NB4 (cell line): ENCODE measurements at regions not wholly inside any gene's neighbourhood (a gene's known extent, or its start where the extent isn't known, plus 50 kb on each side); places are given as distances from the start of the nearest gene placed in this dataset.
A peak's percentile ranks its signal among the peaks of the same experiment; 100 is the strongest.

ENCODE experiments used
- DNase-seq: peaks from one replicate; pipeline ENCODE4 v3.0.0; 2010; ENCODE audit warnings: low read depth
- H3K4me3 ChIP-seq: one replicate; pipeline ENCODE4 v1.5.1; 2011; ENCODE audit warnings: mild to moderate bottlenecking, low read depth, low read length, moderate library complexity
- CTCF ChIP-seq: IDR thresholded peaks from one replicate; pipeline ENCODE4 v1.5.1; 2012; ENCODE audit warnings: low read depth, low read length
- MAX ChIP-seq: IDR thresholded peaks from 2 replicates; pipeline ENCODE4 v1.6.1; 2011; ENCODE audit warnings: low read depth, low read length
- MYC ChIP-seq: IDR thresholded peaks from 2 replicates; pipeline ENCODE4 v1.6.1; 2011; ENCODE audit warnings: low read depth, low read length
- POLR2A ChIP-seq: IDR thresholded peaks from 2 replicates; pipeline ENCODE4 v1.6.1; 2011; ENCODE audit warnings: mild to moderate bottlenecking; ENCODE audit not compliant: insufficient read length; ENCODE audit errors: extremely low read depth

- no peak for DNase-seq
- TF ChIP-seq CTCF, result no peak
- TF ChIP-seq MYC, result no peak
- no peak for TF ChIP-seq MAX
- TF ChIP-seq POLR2A, result no peak
- H3K4me3 ChIP-seq, result no peak overlapping the region
Measured at GRCh38 chr2:136510244-136510643, 255.1 kb upstream of the THSD7B start.

- no peak overlapping the region for H3K4me3 ChIP-seq
- DNase-seq, result no peak
- TF ChIP-seq CTCF (no peak), MYC (no peak), MAX (no peak), POLR2A (no peak)
Measured at GRCh38 chr2:136505462-136505861, 259.9 kb upstream of the THSD7B start.

GRCh38 chr2:136502660-136503059 lies 262.7 kb upstream of the THSD7B start:
- TF ChIP-seq CTCF, result no peak
- H3K4me3 ChIP-seq, result no peak overlapping the region
- DNase-seq, result no peak

- DNase-seq, result no peak
- H3K4me3 ChIP-seq, result no peak overlapping the region
- no peak for TF ChIP-seq MYC
- no peak for TF ChIP-seq POLR2A
- TF ChIP-seq MAX, result no peak
- no peak for TF ChIP-seq CTCF
Measured at GRCh38 chr2:136497709-136498108, 267.6 kb upstream of the THSD7B start.

GRCh38 chr2:136496966-136497365 lies 268.4 kb upstream of the THSD7B start:
- TF ChIP-seq MAX (no peak), POLR2A (no peak), MYC (no peak), CTCF (no peak)
- H3K4me3 ChIP-seq, result no peak overlapping the region
- DNase-seq, result no peak

GRCh38 chr2:136495636-136496035 lies 269.7 kb upstream of the THSD7B start:
- no peak overlapping the region for H3K4me3 ChIP-seq
- peak; percentile 45 for DNase-seq
- TF ChIP-seq MYC, result no peak
- TF ChIP-seq MAX, result no peak
- no peak for TF ChIP-seq CTCF
- no peak for TF ChIP-seq POLR2A
